Psoas muscle (tissue), 7 donors: ENCODE measurements at regions not wholly inside any gene's neighbourhood (a gene's known extent, or its start where the extent isn't known, plus 50 kb on each side); places are given as distances from the start of the nearest gene placed in this dataset.
"Not testable (repeated sequence)": the region's sequence is repeated elsewhere in the genome, so short reads cannot be mapped to it uniquely, and the experiment has no call there.

Experiments used
- ATAC-seq, 4 donors: fragments of 200-7000 bp; cut with Tn5 transposase; one replicate each; pipeline ENCODE4 v1.9.1; 2020; ENCODE audit warnings: moderate library complexity in 3 of 4, mild to moderate bottlenecking in 2 of 4
- DNase-seq, 2 donors: peaks; one replicate each; pipeline ENCODE4 v3.0.0-alpha.2; 2020
- H3K27ac ChIP-seq: fragments of 200-600 bp; one replicate; pipeline ENCODE4 v1.8.0; 2022
- H3K27me3 ChIP-seq, 3 donors: fragments of 200-600 bp in 1 of 3; one replicate each; pipeline versions ENCODE4 v1.6.1 to v1.8.0; 2013 to 2022; ENCODE audit warnings: low read length in 2 of 3, mild to moderate bottlenecking in 2 of 3, moderate library complexity in 1 of 3; ENCODE audit not compliant: insufficient read depth in 3 of 3
- H3K36me3 ChIP-seq, 2 donors: fragments of 200-600 bp in 1 of 2; one replicate each; pipeline versions ENCODE4 v1.6.1 to v1.8.0; 2013 to 2022; ENCODE audit warnings: low read depth in 1 of 2, mild to moderate bottlenecking in 1 of 2, moderate library complexity in 1 of 2; ENCODE audit not compliant: insufficient read depth in 1 of 2
- H3K4me1 ChIP-seq: fragments of 200-600 bp; one replicate; pipeline ENCODE4 v1.8.0; 2022
- H3K4me3 ChIP-seq: fragments of 200-600 bp; one replicate; pipeline ENCODE4 v1.8.0; 2022; ENCODE audit warnings: mild to moderate bottlenecking
- H3K9me3 ChIP-seq: fragments of 200-600 bp; one replicate; pipeline ENCODE4 v1.8.0; 2022
- WGBS, 3 donors: extraction: QIAGEN DNeasy Blood & Tissue Kit; methylation state at CpG; one replicate each; pipeline versions ENCODE4 v1.1.6 to v1.1.7; 2013; 5-methylcytosine and 5-hydroxymethylcytosine counted together
- intact Hi-C, 2 donors: fragments of 100-400 bp; cut with DNase I; formaldehyde crosslinking; loops; one replicate each; pipeline versions ENCODE4 v1.11.0 to v1.14.2; 2022
- TF ChIP-seq, protein P1 (sequence below): fragments of 200-600 bp; IDR thresholded peaks from one replicate; pipeline ENCODE4 v1.8.0; 2022; ENCODE audit warnings: antibody characterized with exemption
- donor health status: healthy with polysubstance abuse.
- donor health status: DM: no; HTN: no; CAD: no; lungs with moderate emphysema.
- donor health status: Bipolar disorder and iron deficiency.
- donor health status: healthy.
- donor health status: DM: yes; HTN: yes; CAD: no.
- donor health status: DM: no; HTN: no; CAD: no.
- donor health status: DM: yes; HTN: yes; CAD: no.

DNA sequence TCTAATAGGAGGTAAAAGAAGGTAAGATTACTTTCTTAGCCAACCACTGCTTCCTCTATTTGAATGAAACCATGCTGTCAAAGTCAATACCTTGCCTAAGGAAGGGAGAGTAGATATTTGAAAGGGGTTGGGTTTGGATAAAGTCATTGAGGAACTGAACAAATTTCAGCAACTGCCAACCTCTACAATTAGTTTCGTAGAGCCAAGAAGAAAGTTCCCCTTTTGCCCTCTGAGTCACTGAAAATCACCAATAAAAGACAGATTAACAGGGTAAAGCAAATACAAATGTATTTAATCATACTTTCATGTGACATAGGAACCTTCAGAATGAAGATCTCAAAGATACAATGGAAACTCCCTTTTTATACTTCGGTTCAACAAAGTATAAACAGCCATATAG lies 615.7 kb downstream of the GABRG2 start:
- ATAC-seq (no peak), DNase-seq (no peak)
- Histone ChIP-seq H3K4me3 (no peak overlapping the region), H3K36me3 (no peaks in the 10 kb centered on the region), H3K4me1 (no peaks in the 10 kb centered on the region), H3K27me3 (no peaks in the 10 kb centered on the region), H3K9me3 (no peaks in the 10 kb centered on the region), H3K27ac (no peak overlapping the region)
- 66 to 75% (median 73%) methylated on average over 2 of the region's 2 CpGs for WGBS, 3 donors
- TF ChIP-seq, protein P1, sequence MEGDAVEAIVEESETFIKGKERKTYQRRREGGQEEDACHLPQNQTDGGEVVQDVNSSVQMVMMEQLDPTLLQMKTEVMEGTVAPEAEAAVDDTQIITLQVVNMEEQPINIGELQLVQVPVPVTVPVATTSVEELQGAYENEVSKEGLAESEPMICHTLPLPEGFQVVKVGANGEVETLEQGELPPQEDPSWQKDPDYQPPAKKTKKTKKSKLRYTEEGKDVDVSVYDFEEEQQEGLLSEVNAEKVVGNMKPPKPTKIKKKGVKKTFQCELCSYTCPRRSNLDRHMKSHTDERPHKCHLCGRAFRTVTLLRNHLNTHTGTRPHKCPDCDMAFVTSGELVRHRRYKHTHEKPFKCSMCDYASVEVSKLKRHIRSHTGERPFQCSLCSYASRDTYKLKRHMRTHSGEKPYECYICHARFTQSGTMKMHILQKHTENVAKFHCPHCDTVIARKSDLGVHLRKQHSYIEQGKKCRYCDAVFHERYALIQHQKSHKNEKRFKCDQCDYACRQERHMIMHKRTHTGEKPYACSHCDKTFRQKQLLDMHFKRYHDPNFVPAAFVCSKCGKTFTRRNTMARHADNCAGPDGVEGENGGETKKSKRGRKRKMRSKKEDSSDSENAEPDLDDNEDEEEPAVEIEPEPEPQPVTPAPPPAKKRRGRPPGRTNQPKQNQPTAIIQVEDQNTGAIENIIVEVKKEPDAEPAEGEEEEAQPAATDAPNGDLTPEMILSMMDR = no peak
- intact Hi-C loops = no loop called here

DNA sequence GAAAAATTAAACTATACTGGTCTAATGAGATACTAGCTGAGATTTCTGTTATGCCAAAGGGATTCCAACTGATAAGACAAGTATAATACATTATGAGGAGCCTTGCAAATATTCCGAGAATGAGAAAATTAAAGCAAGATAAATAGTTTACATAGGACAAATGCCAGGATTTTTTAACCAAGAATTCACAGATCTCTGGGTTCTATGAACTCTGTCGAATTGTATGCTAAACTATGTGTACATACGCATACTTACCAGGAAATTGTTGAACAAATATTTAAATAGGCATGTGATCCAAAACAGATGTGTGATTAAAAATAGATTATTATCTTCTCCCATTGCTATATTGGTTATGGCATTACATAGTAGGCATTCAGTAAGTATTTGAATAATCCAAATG lies 616.6 kb downstream of the GABRG2 start:
- DNase-seq (no peak), ATAC-seq (no peak)
- Histone ChIP-seq H3K9me3 (no peaks in the 10 kb centered on the region), H3K4me1 (no peaks in the 10 kb centered on the region), H3K4me3 (no peak overlapping the region), H3K36me3 (no peaks in the 10 kb centered on the region), H3K27me3 (no peaks in the 10 kb centered on the region), H3K27ac (no peak overlapping the region)
- 53 to 55% (median 55%) methylated on average over 3 of the region's 3 CpGs for WGBS, 3 donors
- TF ChIP-seq, protein P1 = no peak
- intact Hi-C loops = no loop called here

DNA sequence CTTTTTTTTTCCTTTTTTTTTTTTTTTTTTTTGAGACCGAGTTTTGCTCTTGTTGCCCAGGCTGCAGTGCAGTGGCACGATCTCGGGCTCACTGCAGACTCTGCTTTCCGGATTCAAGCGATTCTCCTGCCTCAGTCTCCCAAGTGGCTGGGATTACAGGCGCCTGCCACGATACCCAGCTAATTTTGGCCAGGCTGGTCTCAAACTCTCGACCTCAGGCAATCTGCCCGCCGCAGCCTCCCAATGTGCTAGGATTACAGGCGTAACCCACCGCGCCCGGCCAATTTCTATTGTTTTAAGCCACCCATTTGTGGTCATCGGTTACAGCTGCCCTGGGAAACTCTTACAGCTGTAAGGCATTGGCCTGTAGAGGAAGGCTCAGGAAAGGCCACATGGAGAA lies 617.7 kb downstream of the GABRG2 start:
- WGBS, 3 donors = 86 to 90% (median 88%) methylated on average over 15 of the region's 15 CpGs
- DNase-seq = no peak
- Histone ChIP-seq H3K27me3 (no peaks in the 10 kb centered on the region), H3K9me3 (no peaks in the 10 kb centered on the region), H3K36me3 (no peaks in the 10 kb centered on the region), H3K27ac (no peak overlapping the region), H3K4me1 (no peaks in the 10 kb centered on the region), H3K4me3 (no peak overlapping the region)
- TF ChIP-seq, protein P1 = no peak
- ATAC-seq = no peak
- intact Hi-C loops = no loop called here

DNA sequence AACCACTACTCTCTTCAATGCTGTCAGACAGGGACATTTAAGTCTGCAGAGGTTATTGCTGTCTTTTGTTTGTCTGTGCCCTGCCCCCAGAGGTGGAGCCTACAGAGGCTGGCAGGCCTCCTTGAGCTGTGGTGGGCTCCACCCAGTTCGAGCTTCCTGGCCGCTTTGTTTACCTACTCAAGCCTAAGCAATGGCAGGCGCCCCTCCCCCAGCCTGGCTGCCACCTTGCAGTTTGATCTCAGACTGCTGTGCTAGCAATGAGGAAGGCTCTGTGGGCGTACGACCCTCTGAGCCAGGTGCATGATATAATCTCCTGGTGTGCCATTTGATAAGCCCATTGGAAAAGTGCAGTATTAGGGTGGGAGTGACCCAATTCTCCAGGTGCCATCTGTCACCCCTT lies 628.7 kb downstream of the GABRG2 start:
- ATAC-seq, H3K27me3 ChIP-seq, H3K4me1 ChIP-seq, intact Hi-C loops, H3K27ac ChIP-seq, DNase-seq, H3K36me3 ChIP-seq, H3K4me3 ChIP-seq, H3K9me3 ChIP-seq: not testable (repeated sequence)
- 85 to 86% (median 86%) methylated on average over 5 of the region's 5 CpGs for WGBS, 3 donors

DNA sequence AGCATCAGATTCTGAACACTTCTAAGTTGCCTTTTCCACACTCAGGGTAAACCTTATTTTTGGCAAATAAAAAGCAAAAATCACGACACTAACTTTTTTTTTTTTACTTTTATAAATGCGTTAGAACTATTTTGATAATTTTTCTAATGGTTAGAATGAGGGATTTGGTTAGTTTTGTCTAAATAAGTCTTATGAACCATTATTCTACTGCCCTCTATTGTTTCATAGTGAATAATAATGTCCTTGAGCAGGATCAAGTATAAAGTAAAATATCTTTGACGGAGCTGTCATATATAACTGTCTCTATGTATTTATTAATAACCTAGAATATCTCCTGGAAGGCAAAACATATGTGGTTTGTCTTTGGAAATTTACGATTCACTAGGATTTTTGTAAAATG lies 631.8 kb downstream of the GABRG2 start:
- TF ChIP-seq, protein P1 = no peak
- intact Hi-C loops = no loop called here
- Histone ChIP-seq H3K4me1 (no peaks in the 10 kb centered on the region), H3K36me3 (no peaks in the 10 kb centered on the region), H3K4me3 (no peak overlapping the region), H3K9me3 (no peaks in the 10 kb centered on the region), H3K27ac (no peak overlapping the region), H3K27me3 (no peaks in the 10 kb centered on the region)
- WGBS, 3 donors = 66 to 73% (median 70%) methylated on average over 4 of the region's 4 CpGs
- no peak for DNase-seq
- ATAC-seq = no peak
